Left lung (tissue), 4 donors: ENCODE measurements at regions not wholly inside any gene's neighbourhood (a gene's known extent, or its start where the extent isn't known, plus 50 kb on each side); places are given as distances from the start of the nearest gene placed in this dataset.

Source experiments
- ATAC-seq: fragments of 200-7000 bp; cut with Tn5 transposase; one replicate; pipeline ENCODE4 v1.9.1; 2020; ENCODE audit warnings: moderate library complexity
- DNase-seq, 4 donors: peaks; one replicate each; pipeline ENCODE4 v3.0.0-alpha.2; 2013 to 2020
- H3K27ac ChIP-seq, 2 donors: fragments of 200-600 bp; sonication (generic) in 1 of 2; one replicate each; pipeline versions ENCODE4 v1.5.0 to v1.8.0; 2020 to 2021
- H3K27me3 ChIP-seq, 2 donors: fragments of 200-600 bp; sonication (generic) in 1 of 2; one replicate each; pipeline versions ENCODE4 v1.5.0 to v1.8.0; 2020 to 2021
- H3K36me3 ChIP-seq, 2 donors: fragments of 200-600 bp; sonication (generic) in 1 of 2; one replicate each; pipeline versions ENCODE4 v1.5.0 to v1.8.0; 2020 to 2021
- H3K4me1 ChIP-seq, 2 donors: fragments of 200-600 bp; one replicate each; pipeline ENCODE4 v1.8.0; 2021
- H3K4me3 ChIP-seq, 2 donors: fragments of 200-600 bp; sonication (generic) in 1 of 2; one replicate each; pipeline versions ENCODE4 v1.5.0 to v1.8.0; 2020 to 2021; ENCODE audit warnings: mild to moderate bottlenecking in 1 of 2
- H3K9me3 ChIP-seq, 2 donors: fragments of 200-600 bp; sonication (generic) in 1 of 2; one replicate each; pipeline versions ENCODE4 v1.5.0 to v1.8.0; 2020 to 2021
- CTCF ChIP-seq, 2 donors: fragments of 200-600 bp; sonication (generic) in 1 of 2; IDR thresholded peaks; one replicate each; pipeline versions ENCODE4 v1.5.0 to v1.8.0; 2021; ENCODE audit warnings: antibody characterized with exemption in 2 of 2
- intact Hi-C, 2 donors: fragments of 100-400 bp; cut with DNase I; formaldehyde crosslinking; loops; one replicate each; pipeline versions ENCODE4 v1.11.2 to v1.14.2; 2022
- donor health status: DM: no; HTN: yes; CAD: no.
- donor health status: DM: no; HTN: no; CAD: no.

GRCh38 chr5:40405996-40406740 lies 273.5 kb upstream of the PTGER4 start:
- intact Hi-C loops: no loop called here

GRCh38 chr5:40405230-40405629 lies 274.5 kb upstream of the PTGER4 start:
- H3K4me1 ChIP-seq: peaks cover 13 to 64% of the 10 kb centered on the region in 2 donors
- no peaks in the 10 kb centered on the region for H3K36me3 ChIP-seq
- H3K9me3 ChIP-seq: no peaks in the 10 kb centered on the region
- no peak for DNase-seq
- H3K27me3 ChIP-seq: no peaks in the 10 kb centered on the region
- intact Hi-C loops: no loop called here
- peak; percentile 56 for ATAC-seq
- peak overlapping the region; percentile 40 to 92 for H3K27ac ChIP-seq
- TF ChIP-seq CTCF (IDR thresholded peaks at IDR 0.05): no peak
- H3K4me3 ChIP-seq: no peak overlapping the region

More at GRCh38 chr5:40405996-40406740, 273.5 kb upstream of the PTGER4 start:
- peak in 1 of 4 donors; percentile 26 for DNase-seq
- no peak for TF ChIP-seq CTCF (IDR thresholded peaks at IDR 0.05)
- Histone ChIP-seq H3K36me3 (no peaks in the 10 kb centered on the region), H3K27ac (peak overlapping the region; percentile 40 to 92), H3K4me3 (no peak overlapping the region), H3K9me3 (no peaks in the 10 kb centered on the region), H3K27me3 (no peaks in the 10 kb centered on the region), H3K4me1 (peaks cover 13 to 73% of the 10 kb centered on the region in 2 donors)
- no peak for ATAC-seq

GRCh38 chr5:40404613-40405012 lies 275.1 kb upstream of the PTGER4 start:
- intact Hi-C loops: no loop called here
- no peaks in the 10 kb centered on the region for H3K27me3 ChIP-seq
- H3K36me3 ChIP-seq: no peaks in the 10 kb centered on the region
- no peaks in the 10 kb centered on the region for H3K9me3 ChIP-seq
- H3K4me3 ChIP-seq: no peak overlapping the region
- ATAC-seq: peak; percentile 18
- peaks cover 13 to 58% of the 10 kb centered on the region in 2 donors for H3K4me1 ChIP-seq
- no peak for DNase-seq
- TF ChIP-seq CTCF (IDR thresholded peaks at IDR 0.05): no peak
- H3K27ac ChIP-seq: peak overlapping the region; percentile 29 to 92

GRCh38 chr5:40402007-40402364 lies 277.7 kb upstream of the PTGER4 start:
- intact Hi-C loops: no loop called here
- DNase-seq (no peak), ATAC-seq (no peak)
- Histone ChIP-seq H3K4me3 (no peak overlapping the region), H3K4me1 (peaks cover 13 to 34% of the 10 kb centered on the region in 2 donors), H3K36me3 (no peaks in the 10 kb centered on the region), H3K27me3 (no peaks in the 10 kb centered on the region), H3K27ac (peak overlapping the region in 1 of 2 donors; percentile 7), H3K9me3 (no peaks in the 10 kb centered on the region)
- TF ChIP-seq CTCF (IDR thresholded peaks at IDR 0.05): no peak

GRCh38 chr5:40401284-40402006 lies 278.3 kb upstream of the PTGER4 start:
- Histone ChIP-seq H3K36me3 (no peaks in the 10 kb centered on the region), H3K4me1 (peaks cover 13 to 29% of the 10 kb centered on the region in 2 donors), H3K9me3 (no peaks in the 10 kb centered on the region), H3K4me3 (no peak overlapping the region), H3K27ac (peak overlapping the region in 1 of 2 donors; percentile 7), H3K27me3 (no peaks in the 10 kb centered on the region)
- no peak for ATAC-seq
- intact Hi-C loops: no loop called here
- TF ChIP-seq CTCF (IDR thresholded peaks at IDR 0.05): no peak
- no peak for DNase-seq
